Left renal cortex interstitium (tissue), 4 donors: ENCODE measurements at regions not wholly inside any gene's neighbourhood (a gene's known extent, or its start where the extent isn't known, plus 50 kb on each side); places are given as distances from the start of the nearest gene placed in this dataset.

Experiments
- DNase-seq, 4 donors: peaks; one replicate each; pipeline ENCODE4 v3.0.0-alpha.2; 2013; ENCODE audit warnings: low read depth in 4 of 4, low spot score in 2 of 4, missing footprints in 1 of 4

DNA sequence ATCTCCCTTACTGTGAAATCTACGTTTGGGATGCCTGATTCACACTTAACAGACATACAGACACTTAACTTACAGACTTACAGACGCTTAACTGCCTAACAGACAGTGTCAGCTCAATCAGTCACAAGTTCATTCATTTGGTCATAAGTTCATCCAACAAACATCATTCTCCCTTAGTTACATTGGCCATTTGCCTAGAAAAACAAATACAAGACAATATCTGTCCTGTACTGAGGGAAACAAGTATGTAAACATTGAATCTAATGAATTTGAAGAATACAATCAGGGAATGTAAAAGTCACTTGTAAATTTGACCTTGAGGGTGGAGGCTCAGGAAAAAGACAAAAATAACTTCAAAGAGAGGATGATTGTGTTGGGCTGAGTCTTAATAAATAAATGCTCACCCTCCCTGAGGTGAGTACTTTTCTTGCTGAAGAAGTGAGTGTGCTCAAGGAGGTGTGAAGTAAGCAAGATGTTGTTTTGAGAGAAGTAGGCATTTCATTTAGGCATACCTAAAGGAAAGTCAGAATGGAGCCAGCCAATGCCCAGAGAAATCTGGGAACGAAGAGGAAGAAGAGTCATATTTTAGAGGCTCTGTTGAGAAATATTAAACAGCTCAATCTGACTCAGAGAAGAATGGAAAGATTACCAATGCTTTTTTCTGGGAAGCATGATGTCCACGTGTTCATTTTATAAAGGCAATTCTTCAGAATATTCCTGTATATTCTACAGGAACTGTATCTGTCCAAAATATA lies 958.4 kb upstream of the SLC10A2 start:
- no peak for DNase-seq

DNA sequence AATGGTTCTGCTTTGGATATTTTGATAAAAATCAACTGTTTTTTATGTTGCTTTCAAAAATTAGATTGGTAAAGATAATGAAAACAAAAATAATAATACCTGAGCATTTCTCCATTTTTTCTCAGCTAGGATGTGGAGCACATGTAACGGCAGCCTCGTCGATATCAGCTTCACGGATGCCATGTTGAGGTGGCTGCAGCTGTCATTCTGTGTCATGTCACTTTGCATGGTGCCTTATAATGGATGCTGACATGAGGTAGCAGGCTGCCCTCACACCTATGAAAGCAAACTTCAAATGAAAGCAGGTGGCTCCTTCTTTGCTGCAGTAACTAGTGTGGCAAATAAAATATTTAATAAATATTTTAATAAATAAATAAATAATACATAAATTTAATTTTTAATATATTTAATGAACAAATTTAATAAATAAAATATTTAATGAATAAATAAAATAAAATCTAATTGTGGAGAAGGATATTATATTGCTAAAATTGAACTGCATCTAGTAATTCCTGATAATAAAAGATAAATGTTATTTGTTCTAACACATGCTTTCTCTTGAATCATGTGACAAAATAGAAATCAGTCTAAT lies 955.7 kb upstream of the SLC10A2 start:
- no peak for DNase-seq

- no peak for DNase-seq
Measured at GRCh38 chr13:104017317-104017716, 951.1 kb upstream of the SLC10A2 start.

- DNase-seq = peak in 2 of 4 donors; percentile 44 to 62
Measured at GRCh38 chr13:104015646-104016396, 949.6 kb upstream of the SLC10A2 start.

GRCh38 chr13:104014803-104015645 lies 948.8 kb upstream of the SLC10A2 start:
- no peak for DNase-seq

DNA sequence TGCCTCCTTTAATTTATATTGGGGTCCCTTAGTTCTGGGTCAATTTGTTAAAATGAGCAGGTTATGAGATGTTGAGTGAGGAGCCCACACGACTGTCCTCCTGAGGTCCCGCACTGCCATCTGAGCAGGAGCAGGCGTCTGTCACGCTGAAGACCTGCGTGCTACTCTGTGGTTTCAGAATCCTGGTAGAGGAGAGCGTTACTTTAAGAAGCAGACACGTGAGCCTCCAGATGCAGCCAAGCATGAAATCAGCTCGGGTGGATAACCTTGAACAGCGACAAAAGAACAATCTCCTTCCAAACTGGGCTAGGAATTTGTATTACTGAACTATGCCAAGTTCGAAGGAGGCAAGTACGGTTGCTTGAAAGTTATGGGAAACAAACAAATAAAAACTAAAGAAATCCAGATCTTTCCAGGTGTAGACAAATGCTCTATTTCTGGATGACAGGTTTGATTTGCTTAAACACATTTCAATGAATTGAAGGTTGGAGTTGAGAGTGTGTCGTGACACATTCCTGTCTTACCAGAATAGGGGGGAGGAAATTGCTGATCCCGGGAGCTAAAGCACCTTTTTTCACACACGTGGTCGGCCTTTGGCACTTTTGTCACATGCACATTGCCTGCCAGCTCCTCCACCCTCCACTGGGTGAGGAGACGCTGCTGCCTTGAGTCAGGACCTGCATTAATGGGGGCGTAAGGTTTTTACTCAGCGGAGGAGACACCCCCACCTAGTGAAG lies 945.5 kb upstream of the SLC10A2 start:
- peak in 2 of 4 donors; percentile 40 to 52 for DNase-seq

- DNase-seq = no peak
Measured at GRCh38 chr13:104008541-104009435, 942.6 kb upstream of the SLC10A2 start.

- DNase-seq = no peak
Measured at GRCh38 chr13:104008075-104008474, 941.9 kb upstream of the SLC10A2 start.

GRCh38 chr13:104006625-104007075 lies 940.4 kb upstream of the SLC10A2 start:
- peak in 1 of 4 donors; percentile 20 for DNase-seq

GRCh38 chr13:104004572-104004971 lies 938.4 kb upstream of the SLC10A2 start:
- DNase-seq = no peak

GRCh38 chr13:104002216-104002615 lies 936.0 kb upstream of the SLC10A2 start:
- DNase-seq = no peak

DNA sequence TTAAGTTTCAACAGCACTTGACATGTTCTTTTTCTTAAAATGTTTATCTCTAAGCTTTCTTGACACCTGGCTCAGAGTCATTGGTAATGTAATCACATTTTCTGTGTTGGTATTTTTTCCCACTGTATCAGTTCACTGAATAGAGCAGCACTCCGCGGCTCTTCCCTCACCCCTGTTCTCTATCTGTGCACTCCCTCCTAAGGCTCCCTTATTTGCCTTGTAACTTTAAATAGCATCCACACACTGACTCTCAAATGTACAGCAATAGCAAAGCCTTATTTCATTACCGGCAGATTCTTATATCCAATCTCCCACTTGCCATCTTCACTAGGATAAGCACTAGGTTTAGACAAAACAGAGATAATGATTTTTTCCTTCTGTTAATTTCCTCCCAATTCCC lies 935.5 kb upstream of the SLC10A2 start:
- DNase-seq = no peak

DNA sequence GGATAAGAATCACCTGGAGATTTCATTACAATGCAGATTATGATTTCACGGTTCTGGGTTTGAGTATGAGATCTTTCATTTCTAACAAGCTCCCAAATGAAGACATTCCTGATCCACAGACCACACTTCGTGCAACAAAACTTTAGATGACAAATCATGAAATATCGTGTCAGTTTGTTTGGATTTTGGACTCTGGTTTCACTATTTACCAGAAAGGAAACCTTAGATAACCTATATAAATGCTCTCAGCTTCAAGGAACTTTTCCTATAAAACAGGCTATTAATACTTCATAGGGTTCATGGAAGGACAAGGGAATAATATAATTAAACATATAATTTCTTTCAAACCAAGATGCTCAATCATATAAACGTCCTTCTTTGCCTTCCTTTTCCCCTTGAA lies 930.5 kb upstream of the SLC10A2 start:
- DNase-seq = no peak

DNA sequence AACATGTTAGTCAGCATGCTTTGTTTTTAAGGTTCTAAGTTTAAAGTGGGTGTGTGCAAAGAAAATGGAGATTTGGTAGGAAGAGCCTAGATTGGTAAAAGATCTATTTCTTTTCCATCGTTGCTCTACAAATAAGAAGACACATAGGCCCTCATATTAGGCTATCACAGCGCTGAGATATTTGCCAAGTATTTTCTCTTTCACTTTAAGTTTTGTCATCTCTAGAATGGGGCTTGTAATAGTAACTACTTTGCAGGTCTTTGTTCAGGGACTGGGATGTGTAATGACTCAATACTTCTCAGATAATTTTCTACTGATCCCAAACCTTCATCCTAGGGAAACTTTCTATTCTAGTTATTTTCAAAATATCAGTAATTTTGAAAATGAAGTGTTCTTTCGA lies 917.7 kb upstream of the SLC10A2 start:
- no peak for DNase-seq

DNA sequence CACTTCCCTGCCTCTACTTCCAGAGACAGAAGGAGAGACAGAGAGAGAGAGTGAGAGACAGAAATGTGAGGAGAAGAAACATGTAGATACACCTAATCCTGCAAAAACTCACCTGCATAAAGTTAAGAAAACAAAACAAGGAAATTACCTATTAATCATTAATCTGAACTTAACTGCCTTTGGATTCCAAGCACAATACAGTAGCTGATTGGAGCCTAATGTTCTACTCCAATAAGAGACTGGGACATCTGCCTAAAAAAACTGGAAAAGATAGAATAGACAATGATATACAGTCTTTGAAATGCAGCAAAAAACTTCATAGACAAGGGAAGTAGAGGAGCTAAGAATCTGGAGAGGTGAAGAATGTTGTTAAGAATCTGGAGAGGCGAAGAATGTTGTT lies 910.2 kb upstream of the SLC10A2 start:
- peak in 1 of 4 donors; percentile 21 for DNase-seq

- DNase-seq = no peak
Measured at GRCh38 chr13:103973740-103974139, 907.5 kb upstream of the SLC10A2 start.

DNA sequence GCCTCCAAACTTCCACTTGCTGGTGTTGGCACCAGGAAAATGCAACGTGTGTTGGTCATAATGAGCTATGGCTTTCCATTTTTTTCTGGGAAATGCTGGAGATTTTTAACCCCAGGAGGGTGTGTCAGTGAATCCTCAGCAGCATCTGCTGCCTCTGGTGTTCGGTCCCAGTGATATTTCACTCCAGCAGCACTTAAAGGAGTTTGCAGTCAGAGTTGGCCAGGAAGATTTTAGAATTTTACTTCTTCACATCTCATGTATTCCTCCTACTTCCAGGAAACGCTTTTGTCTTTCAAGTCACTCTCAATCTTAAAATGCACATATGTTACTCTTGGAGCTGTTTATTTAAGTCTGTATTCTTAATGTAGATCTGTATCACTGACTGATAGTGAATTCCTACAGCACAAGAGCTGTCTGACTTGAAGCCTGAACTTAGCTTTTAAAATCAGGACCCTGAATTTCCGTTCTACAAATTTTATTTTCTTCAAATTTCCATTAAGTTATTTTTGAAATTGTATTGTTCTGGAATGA lies 903.4 kb upstream of the SLC10A2 start:
- no peak for DNase-seq

- no peak for DNase-seq
Measured at GRCh38 chr13:103965506-103966243, 899.5 kb upstream of the SLC10A2 start.
